ENCODE measurements at regions not wholly inside any gene's neighbourhood (a gene's known extent, or its start where the extent isn't known, plus 50 kb on each side); places are given as distances from the start of the nearest gene placed in this dataset.

DNA sequence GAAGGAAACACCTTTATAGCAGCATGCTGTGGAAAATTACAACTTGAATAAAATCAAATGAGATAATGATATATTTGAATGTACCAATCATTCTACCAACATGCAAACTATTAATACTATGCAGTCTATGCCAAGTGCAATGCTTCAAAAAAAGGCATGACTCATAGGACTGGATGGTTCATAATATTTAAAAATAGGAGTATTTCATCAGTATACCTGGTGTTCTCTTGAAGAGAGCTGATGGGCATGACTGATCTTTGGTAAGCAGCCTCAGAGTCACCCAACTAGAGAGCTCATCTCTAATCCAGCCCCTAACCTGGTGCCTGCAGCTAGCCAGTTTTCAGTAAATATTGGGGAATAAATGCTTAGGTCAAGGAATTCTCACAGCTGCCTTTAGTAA lies 434.7 kb upstream of the ARRDC4 start (continued):
- TF ChIP-seq, protein P1, sequence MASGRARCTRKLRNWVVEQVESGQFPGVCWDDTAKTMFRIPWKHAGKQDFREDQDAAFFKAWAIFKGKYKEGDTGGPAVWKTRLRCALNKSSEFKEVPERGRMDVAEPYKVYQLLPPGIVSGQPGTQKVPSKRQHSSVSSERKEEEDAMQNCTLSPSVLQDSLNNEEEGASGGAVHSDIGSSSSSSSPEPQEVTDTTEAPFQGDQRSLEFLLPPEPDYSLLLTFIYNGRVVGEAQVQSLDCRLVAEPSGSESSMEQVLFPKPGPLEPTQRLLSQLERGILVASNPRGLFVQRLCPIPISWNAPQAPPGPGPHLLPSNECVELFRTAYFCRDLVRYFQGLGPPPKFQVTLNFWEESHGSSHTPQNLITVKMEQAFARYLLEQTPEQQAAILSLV (tag; IDR thresholded peaks at IDR 0.05): no peak
- TF ChIP-seq PRPF4 (IDR thresholded peaks at IDR 0.05; ENCODE audit: insufficient read depth, low read depth, low read length, poor library complexity, severe bottlenecking): no peak
- TF ChIP-seq STAT5A (IDR thresholded peaks at IDR 0.05; ENCODE audit: borderline replicate concordance, low read length): no peak
- no peak for TF ChIP-seq ZNF143 (CRISPR knock-in tag; IDR thresholded peaks at IDR 0.05)
- no peak for TF ChIP-seq ATF1 (CRISPR knock-in tag; IDR thresholded peaks at IDR 0.05)
- no peak for TF ChIP-seq ATF1 (tag; IDR thresholded peaks at IDR 0.05)
- TF ChIP-seq NBN (IDR thresholded peaks at IDR 0.05; ENCODE audit: low read depth): no peak
- TF ChIP-seq ZNF444 (CRISPR knock-in tag; IDR thresholded peaks at IDR 0.05): no peak
- TF ChIP-seq LCOR (CRISPR knock-in tag; IDR thresholded peaks at IDR 0.05): no peak
- TF ChIP-seq ZNF551 (CRISPR knock-in tag; IDR thresholded peaks at IDR 0.05): no peak
- TF ChIP-seq, protein P2, sequence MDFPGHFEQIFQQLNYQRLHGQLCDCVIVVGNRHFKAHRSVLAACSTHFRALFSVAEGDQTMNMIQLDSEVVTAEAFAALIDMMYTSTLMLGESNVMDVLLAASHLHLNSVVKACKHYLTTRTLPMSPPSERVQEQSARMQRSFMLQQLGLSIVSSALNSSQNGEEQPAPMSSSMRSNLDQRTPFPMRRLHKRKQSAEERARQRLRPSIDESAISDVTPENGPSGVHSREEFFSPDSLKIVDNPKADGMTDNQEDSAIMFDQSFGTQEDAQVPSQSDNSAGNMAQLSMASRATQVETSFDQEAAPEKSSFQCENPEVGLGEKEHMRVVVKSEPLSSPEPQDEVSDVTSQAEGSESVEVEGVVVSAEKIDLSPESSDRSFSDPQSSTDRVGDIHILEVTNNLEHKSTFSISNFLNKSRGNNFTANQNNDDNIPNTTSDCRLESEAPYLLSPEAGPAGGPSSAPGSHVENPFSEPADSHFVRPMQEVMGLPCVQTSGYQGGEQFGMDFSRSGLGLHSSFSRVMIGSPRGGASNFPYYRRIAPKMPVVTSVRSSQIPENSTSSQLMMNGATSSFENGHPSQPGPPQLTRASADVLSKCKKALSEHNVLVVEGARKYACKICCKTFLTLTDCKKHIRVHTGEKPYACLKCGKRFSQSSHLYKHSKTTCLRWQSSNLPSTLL (IDR thresholded peaks at IDR 0.05): no peak
- no peak for TF ChIP-seq NCOA1 (IDR thresholded peaks at IDR 0.05; ENCODE audit: low read depth)
- no peak for TF ChIP-seq RCOR1 (IDR thresholded peaks at IDR 0.05; ENCODE audit: borderline replicate concordance in 1 of 2, low read depth in 2 of 2, low read length in 2 of 2)

All from K562 (cell line).